Stimulated activated CD4-positive, alpha-beta T cell treated with anti-CD3 and anti-CD28 coated beads, Interleukin-2, amount 100 ng/mL, for 48 hours (primary cell): ENCODE measurements at regions not wholly inside any gene's neighbourhood (a gene's known extent, or its start where the extent isn't known, plus 50 kb on each side); places are given as distances from the start of the nearest gene placed in this dataset.
"Not testable (repeated sequence)": the region's sequence is repeated elsewhere in the genome, so short reads cannot be mapped to it uniquely, and the experiment has no call there.

ENCODE experiments used
- DNase-seq, 2 donors: peaks; one replicate each; pipeline ENCODE4 v3.0.0-alpha.2; 2020

DNA sequence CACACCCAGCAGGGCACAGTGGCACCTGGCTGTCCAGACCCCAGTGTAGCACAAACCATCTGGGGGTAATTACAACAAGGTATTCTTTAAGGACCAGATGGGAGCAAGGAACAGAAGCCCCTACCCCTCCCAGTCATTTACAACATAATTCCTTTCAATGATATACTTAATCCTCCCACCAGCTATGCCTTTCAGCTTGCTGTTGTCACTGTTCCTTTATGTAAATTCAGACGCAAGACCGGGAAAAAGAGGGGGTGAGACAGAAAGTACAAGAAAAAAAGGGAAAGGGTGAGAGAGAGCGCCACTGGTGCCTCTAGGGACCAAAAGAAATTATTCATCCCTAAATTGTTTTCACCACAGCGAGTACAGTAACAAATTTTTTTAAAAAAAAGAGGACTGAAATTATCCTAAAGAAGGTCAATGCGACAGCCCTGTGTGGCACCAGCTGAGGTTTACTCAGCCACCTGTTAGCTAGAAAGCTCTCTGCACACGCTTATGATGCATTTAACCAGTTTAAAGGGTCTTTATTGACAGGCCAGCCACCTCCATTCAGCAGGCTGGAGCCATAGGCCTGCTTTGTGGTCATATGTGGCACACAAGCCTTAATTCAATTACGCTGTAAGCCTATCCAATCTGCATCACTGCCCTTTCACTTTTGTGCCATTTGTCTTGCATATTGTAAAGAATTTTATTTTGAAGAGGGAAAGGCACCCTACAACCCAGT, 210.2 kb upstream of the ISL1 start:
- DNase-seq, result no peak

DNA sequence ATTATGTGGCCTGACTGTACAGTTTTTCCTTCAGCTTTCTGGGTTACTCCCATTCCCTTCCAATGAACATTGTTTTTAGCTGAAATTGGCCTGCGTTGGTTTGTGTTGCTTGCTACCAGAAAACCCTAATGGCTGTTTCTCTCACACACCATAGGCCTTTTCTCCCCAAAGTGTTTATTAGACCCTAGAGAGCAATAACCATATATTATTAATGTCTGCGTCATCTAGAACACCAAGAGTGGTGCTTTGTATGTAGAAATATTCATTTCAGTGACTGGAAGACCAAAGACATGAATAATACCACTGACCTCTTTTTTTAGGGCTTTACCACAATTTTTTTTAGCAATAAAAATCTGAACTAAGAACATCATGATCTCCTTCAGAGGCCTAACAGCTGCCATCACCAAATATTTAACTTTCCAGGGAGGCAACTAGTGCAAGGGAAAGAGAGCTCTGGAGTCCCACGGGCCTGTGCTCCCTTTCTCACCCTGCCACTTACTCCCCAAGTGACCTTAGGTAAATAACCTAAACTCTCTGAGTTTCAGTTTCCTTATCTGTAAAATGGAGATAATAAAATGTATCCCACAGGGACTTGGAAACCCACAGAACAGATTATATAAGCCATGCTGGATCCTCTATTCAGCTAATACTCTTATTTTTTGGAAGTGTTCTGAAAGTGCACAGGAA, 201.9 kb upstream of the ISL1 start:
- no peak for DNase-seq

DNA sequence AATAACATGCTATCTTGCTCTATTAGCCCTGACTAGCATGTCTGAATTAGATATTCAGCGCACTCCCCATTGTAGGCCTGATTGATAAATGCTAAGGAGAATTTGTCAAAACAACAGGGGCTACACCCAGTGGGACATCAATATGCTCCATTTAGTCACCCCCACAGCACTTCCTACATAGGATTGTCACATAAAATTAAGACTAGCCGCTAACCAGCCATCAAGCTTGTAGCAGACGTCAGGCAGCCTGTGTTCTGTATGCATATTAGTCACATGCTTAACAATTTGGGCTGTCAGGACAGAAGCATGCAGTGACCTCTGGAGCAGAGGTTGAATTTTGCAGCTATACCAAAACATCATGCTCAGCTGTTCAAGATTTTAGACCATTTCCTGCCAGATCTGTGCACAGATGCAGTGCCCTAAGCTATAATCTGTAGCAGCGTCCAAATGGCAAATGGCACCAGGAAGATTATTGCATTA, 197.4 kb upstream of the ISL1 start:
- no peak for DNase-seq

- DNase-seq, result no peak
Observed at GRCh38 chr5:51188001-51188591, 195.2 kb upstream of the ISL1 start.

DNA sequence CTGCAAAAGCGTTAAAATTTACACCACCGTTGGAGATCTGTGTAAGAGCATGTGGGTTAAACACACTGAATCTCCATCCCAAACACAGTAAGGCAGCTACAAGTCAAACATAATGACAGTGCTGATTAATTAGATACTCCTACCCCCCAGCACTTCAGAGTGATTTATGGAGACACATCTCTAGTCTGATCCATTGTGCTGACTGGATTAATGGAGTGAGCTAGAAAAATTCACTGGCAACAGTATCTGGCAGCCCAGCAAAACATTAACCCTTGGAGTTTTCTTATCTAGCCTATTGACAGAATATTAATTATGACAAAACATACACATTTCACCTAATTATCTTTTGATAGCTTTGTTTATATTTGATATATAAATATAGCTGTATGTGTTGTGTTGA, 188.6 kb upstream of the ISL1 start:
- DNase-seq, result no peak

GRCh38 chr5:51201024-51201423, 182.2 kb upstream of the ISL1 start:
- no peak for DNase-seq

- DNase-seq, result no peak
Observed at GRCh38 chr5:51201708-51202107, 181.5 kb upstream of the ISL1 start.

DNA sequence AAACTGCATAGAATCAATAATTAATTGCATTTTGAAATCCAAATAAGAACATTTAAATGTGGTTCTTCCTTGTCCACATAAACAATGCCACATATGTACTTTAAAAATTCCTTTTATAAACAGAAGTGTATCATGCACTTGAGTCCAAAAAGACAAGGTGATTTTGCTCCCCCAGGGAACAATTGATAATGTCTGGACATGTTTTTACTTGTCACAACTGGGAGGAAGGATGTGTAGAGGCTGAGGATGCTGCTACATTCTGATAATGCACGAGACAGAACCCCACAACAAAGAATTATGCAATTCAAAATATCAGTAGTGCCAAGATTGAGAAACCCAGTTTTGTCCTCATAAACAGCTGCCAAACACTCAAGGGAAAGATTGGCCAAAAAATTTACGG, 181.1 kb upstream of the ISL1 start:
- no peak for DNase-seq

- DNase-seq, result no peak
Observed at GRCh38 chr5:51203598-51203997, 179.7 kb upstream of the ISL1 start.

DNA sequence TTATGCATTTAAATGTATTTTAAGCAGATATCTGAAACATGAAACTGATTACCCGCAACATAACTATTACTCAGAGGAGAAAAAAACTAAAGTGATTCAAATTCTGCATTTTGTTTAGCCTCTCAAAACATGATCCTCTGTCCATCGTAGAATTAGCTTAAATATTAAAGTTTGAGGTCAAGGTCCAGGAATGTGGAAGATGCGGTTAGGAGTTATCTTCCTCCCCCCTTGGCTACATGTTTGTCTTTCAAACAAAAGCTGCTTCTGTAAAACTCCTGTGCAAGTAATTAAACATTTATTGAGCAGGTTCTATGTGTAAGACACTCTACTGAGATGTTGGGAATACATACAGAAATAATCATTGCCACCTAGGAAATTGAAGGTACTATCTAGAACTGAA, 175.0 kb upstream of the ISL1 start:
- no peak for DNase-seq

- no peak for DNase-seq
Observed at GRCh38 chr5:51214746-51215145, 168.5 kb upstream of the ISL1 start.

GRCh38 chr5:51225789-51226742, 157.2 kb upstream of the ISL1 start:
- no peak for DNase-seq

DNA sequence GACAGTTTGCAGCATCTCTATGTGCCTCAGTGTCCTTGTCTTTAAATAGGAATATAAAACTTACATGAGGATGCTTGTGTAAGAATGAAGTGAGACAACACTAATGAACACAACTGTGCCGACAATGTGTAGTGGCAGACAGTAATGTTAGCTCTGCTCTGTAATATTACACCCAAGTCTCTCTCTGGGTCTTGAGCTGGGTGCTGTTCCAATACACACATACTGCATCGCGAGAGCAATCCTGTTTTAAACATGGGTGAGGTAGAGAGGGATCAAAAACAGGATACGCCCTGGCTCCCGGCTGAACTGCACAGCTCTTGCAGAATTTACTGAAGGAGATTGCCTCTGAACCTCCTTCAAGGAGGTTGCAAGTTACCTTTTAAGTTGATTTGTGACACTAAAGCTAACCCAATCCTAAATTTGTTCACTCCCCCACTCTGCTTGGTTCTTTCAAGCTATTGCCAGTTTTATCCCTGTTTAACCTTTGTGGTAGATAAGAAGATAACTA, 155.2 kb upstream of the ISL1 start:
- DNase-seq, result no peak

GRCh38 chr5:51230336-51230735, 152.9 kb upstream of the ISL1 start:
- DNase-seq, result no peak

DNA sequence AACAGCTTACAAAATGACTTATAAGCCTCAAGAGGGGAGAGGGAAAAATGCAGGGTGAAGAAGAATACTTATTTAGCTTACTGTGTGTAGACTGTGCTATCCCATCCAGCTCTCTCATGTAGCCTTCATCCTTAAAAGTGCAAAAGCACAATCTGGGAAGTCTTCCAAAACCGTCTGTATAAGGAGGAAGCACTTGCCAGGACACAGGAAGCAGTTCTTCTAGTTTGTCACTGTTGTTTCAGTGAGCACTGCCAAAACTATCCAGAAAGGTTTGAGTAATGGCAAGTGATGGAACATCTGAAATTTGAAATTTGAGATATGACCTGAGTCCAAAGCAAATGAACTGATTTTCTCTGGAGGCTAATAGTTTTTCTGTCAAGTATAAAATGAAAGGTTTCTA, 140.8 kb upstream of the ISL1 start:
- no peak for DNase-seq

GRCh38 chr5:51250957-51251356, 132.3 kb upstream of the ISL1 start:
- not testable (repeated sequence) for DNase-seq

DNA sequence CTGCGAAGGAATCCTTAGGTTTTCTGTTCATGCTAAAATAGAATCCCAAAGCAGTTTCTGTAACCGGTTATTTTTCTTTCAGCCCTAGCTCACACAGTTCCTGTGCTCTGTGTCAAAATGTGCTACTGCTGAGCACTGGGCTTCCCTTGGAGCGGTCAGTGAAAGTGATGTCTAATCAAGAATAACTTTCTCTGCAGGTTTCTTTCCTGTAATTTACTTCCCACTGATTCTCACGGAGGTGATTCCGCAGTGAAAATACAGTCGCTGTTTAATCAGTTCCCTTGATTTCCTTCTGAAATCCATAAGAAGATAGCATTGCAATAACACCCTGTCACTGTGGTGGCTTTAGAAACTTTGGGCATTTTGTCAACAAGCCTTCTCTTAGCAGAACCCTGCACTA, 112.0 kb upstream of the ISL1 start:
- DNase-seq, result no peak

- no peak for DNase-seq
Observed at GRCh38 chr5:51273021-51273420, 110.2 kb upstream of the ISL1 start.

- DNase-seq, result no peak
Observed at GRCh38 chr5:51273871-51274270, 109.4 kb upstream of the ISL1 start.

DNA sequence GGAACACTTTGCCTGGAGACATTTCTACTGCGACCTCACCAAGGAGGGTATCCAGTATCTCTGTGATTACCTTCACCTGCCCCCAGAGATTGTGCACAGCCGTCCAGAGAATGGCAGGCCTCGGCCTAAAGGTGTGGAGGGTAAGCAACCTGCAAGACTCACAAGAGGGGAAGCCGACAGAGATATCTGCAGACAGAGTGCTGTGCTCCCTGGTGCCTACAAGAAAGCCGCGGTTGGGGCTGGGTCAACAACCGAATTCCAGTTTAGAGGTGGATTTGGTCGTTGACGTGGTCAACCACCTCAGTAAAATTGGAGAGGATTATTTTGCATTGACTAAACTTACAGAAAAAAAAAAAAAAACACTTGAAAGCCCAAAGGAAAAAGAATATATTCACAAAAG, 107.8 kb upstream of the ISL1 start:
- no peak for DNase-seq

GRCh38 chr5:51276250-51276649, 107.0 kb upstream of the ISL1 start:
- no peak for DNase-seq

DNA sequence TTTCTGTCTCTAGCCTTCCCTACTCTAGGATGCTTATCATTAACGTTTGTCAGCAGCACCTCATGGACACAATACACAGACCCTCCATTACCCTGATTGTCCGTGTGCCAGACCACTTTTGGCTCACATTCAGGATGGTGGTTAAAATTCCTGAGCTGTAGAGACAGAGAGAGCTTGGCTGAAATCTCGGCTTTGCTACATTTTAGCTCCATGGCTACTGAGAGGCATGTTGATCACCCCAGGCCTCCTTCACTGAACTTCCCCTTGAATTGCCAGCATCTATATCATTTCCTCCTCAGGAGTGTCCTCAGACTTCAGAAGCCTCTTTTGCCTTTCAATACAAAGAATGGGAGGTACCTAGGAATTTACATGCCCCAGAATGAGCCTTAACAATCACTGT, 104.7 kb upstream of the ISL1 start:
- DNase-seq, result no peak
